ENCODE measurements at regions not wholly inside any gene's neighbourhood (a gene's known extent, or its start where the extent isn't known, plus 50 kb on each side); places are given as distances from the start of the nearest gene placed in this dataset.

- no peaks in the 10 kb centered on the region for H3K4me1 ChIP-seq (ENCODE audit: control insufficient read depth in 2 of 2, insufficient read depth in 2 of 2, low read length in 2 of 2)
- H4K20me1 ChIP-seq (ENCODE audit: control insufficient read depth, insufficient read depth, low read length, poor library complexity, severe bottlenecking), result no peaks in the 10 kb centered on the region
- no peaks in the 10 kb centered on the region for H3K27me3 ChIP-seq (replicated peaks in 1 of 4; ENCODE audit: control extremely low read depth in 1 of 4, control insufficient read depth in 3 of 4, insufficient read depth in 4 of 4, low read length in 3 of 4)
- peaks cover 13% of the 10 kb centered on the region for H3K27me3 Mint-ChIP-seq
- no peaks in the 10 kb centered on the region for H3K79me2 ChIP-seq (ENCODE audit: control insufficient read depth, insufficient read depth, low read length)
- H3K27ac Mint-ChIP-seq, result no peak overlapping the region
- no peak overlapping the region for H3K4me2 ChIP-seq (replicated peaks; ENCODE audit: low read depth, low read length, poor library complexity, severe bottlenecking)
- no peak overlapping the region for H3K4me3 ChIP-seq (ENCODE audit: control extremely low read depth in 1 of 5, extremely low read depth in 1 of 5, insufficient read depth in 1 of 5, low read depth in 2 of 5, low read length in 4 of 5)
- no peak overlapping the region for H3K4me3 Mint-ChIP-seq
- H3K9me3 Mint-ChIP-seq (ENCODE audit: insufficient read depth), result no peaks in the 10 kb centered on the region
- TF ChIP-seq CTCF (IDR thresholded peaks at IDR 0.05) (no peak), EZH2 (IDR thresholded peaks at IDR 0.05; ENCODE audit: borderline replicate concordance, insufficient read depth, low read depth, low read length, poor library complexity, severe bottlenecking) (no peak)
- peaks cover 3% of the 10 kb centered on the region for H3K4me1 Mint-ChIP-seq
- no peak overlapping the region for H2AFZ ChIP-seq (ENCODE audit: insufficient read depth, low read depth, low read length, poor library complexity, severe bottlenecking)
- no peaks in the 10 kb centered on the region for H3K36me3 ChIP-seq (replicated peaks in 1 of 2; ENCODE audit: control extremely low read depth in 1 of 2, control insufficient read depth in 1 of 2, extremely low read depth in 1 of 2, insufficient read depth in 2 of 2, low read length in 1 of 2)
- intact Hi-C loops (cut with micrococcal nuclease), result no loop called here
- ATAC-seq (ENCODE audit: low read depth), result no peak
- no peak overlapping the region for H3K9ac ChIP-seq (ENCODE audit: low read length)
- no peaks in the 10 kb centered on the region for H3K9me3 ChIP-seq (ENCODE audit: control extremely low read depth in 1 of 3, control insufficient read depth in 2 of 3, insufficient read depth in 1 of 3, low read length in 2 of 3)
- WGBS (ENCODE audit: insufficient coverage), result 100% methylated on average over 1 of the region's 3 CpGs
- ChIA-PET POLR2A (no interaction called here), CTCF (no interaction called here)
- DNase-seq, result no peak
- no peak overlapping the region for H3K27ac ChIP-seq (ENCODE audit: low read length in 2 of 2)
Measured at GRCh38 chr1:20413776-20414140, 72.3 kb downstream of the CAMK2N1 start.

GRCh38 chr1:20413136-20413775 lies 72.8 kb downstream of the CAMK2N1 start:
- Histone ChIP-seq H3K27me3 (replicated peaks in 1 of 4; ENCODE audit: control extremely low read depth in 1 of 4, control insufficient read depth in 3 of 4, insufficient read depth in 4 of 4, low read length in 3 of 4) (no peaks in the 10 kb centered on the region), H3K4me3 (ENCODE audit: control extremely low read depth in 1 of 5, extremely low read depth in 1 of 5, insufficient read depth in 1 of 5, low read depth in 2 of 5, low read length in 4 of 5) (no peak overlapping the region), H3K79me2 (ENCODE audit: control insufficient read depth, insufficient read depth, low read length) (no peaks in the 10 kb centered on the region), H3K27ac (ENCODE audit: low read length in 2 of 2) (no peak overlapping the region), H4K20me1 (ENCODE audit: control insufficient read depth, insufficient read depth, low read length, poor library complexity, severe bottlenecking) (no peaks in the 10 kb centered on the region), H3K4me2 (replicated peaks; ENCODE audit: low read depth, low read length, poor library complexity, severe bottlenecking) (no peak overlapping the region), H3K4me1 (ENCODE audit: control insufficient read depth in 2 of 2, insufficient read depth in 2 of 2, low read length in 2 of 2) (no peaks in the 10 kb centered on the region), H2AFZ (ENCODE audit: insufficient read depth, low read depth, low read length, poor library complexity, severe bottlenecking) (no peak overlapping the region), H3K36me3 (replicated peaks in 1 of 2; ENCODE audit: control extremely low read depth in 1 of 2, control insufficient read depth in 1 of 2, extremely low read depth in 1 of 2, insufficient read depth in 2 of 2, low read length in 1 of 2) (no peaks in the 10 kb centered on the region), H3K9me3 (ENCODE audit: control extremely low read depth in 1 of 3, control insufficient read depth in 2 of 3, insufficient read depth in 1 of 3, low read length in 2 of 3) (no peaks in the 10 kb centered on the region), H3K9ac (ENCODE audit: low read length) (no peak overlapping the region)
- H3K27me3 Mint-ChIP-seq, result peaks cover 14% of the 10 kb centered on the region
- TF ChIP-seq EZH2 (IDR thresholded peaks at IDR 0.05; ENCODE audit: borderline replicate concordance, insufficient read depth, low read depth, low read length, poor library complexity, severe bottlenecking) (no peak), CTCF (IDR thresholded peaks at IDR 0.05) (no peak)
- intact Hi-C loops (cut with micrococcal nuclease), result no loop called here
- H3K27ac Mint-ChIP-seq, result no peak overlapping the region
- CTCF ChIA-PET, result interaction anchor here (1.2 kb wide), 1 partner anchor 18 kb away, joined by 3 read pairs; no protein-coding TSS in a partner anchor
- POLR2A ChIA-PET, result no interaction called here
- no peak for DNase-seq
- ATAC-seq (ENCODE audit: low read depth), result no peak
- H3K9me3 Mint-ChIP-seq (ENCODE audit: insufficient read depth), result no peaks in the 10 kb centered on the region
- WGBS (ENCODE audit: insufficient coverage), result 88% methylated on average over 9 of the region's 11 CpGs
- H3K4me1 Mint-ChIP-seq, result peaks cover 3% of the 10 kb centered on the region
- no peak overlapping the region for H3K4me3 Mint-ChIP-seq
